ENCODE measurements at regions not wholly inside any gene's neighbourhood (a gene's known extent, or its start where the extent isn't known, plus 50 kb on each side); places are given as distances from the start of the nearest gene placed in this dataset.

GRCh38 chr4:108519911-108520601, 100.3 kb upstream of the RPL34 start:
- no peak overlapping the region for H2BK5ac ChIP-seq (ENCODE audit: low read length)
- H3K4me3 ChIP-seq (ENCODE audit: low read length) = no peak overlapping the region
- H2AK5ac ChIP-seq (ENCODE audit: low read length) = no peak overlapping the region
- no CpG with 5 or more reads among the region's 4 CpGs for WGBS (ENCODE audit: extremely low coverage, insufficient coverage, low lambda C conversion rate)
- H3K9ac ChIP-seq (ENCODE audit: low read length) = no peak overlapping the region
- no peaks in the 10 kb centered on the region for H3K79me1 ChIP-seq (ENCODE audit: low read length)
- no peaks in the 10 kb centered on the region for H3K36me3 ChIP-seq (ENCODE audit: control insufficient read depth, insufficient read depth, low read length)
- H4K5ac ChIP-seq (ENCODE audit: low read length) = no peak overlapping the region
- no peak for DNase-seq
- no peak overlapping the region for H3K27ac ChIP-seq (ENCODE audit: low read depth, low read length)
- no peak overlapping the region for H3K4me2 ChIP-seq (ENCODE audit: low read length)
- H2BK120ac ChIP-seq (ENCODE audit: low read depth, low read length) = no peak overlapping the region
- H3K18ac ChIP-seq (ENCODE audit: low read length) = no peak overlapping the region
- no peak overlapping the region for H3K23ac ChIP-seq (ENCODE audit: low read length)
- H2BK15ac ChIP-seq (replicated peaks; ENCODE audit: low read depth) = no peak overlapping the region
- H3K79me2 ChIP-seq (ENCODE audit: control insufficient read depth, insufficient read depth, low read length) = no peaks in the 10 kb centered on the region
- no peaks in the 10 kb centered on the region for H3K4me1 ChIP-seq (ENCODE audit: control insufficient read depth, low read depth, low read length)
- no peak overlapping the region for H3K4ac ChIP-seq (ENCODE audit: low read depth, low read length)
- H4K8ac ChIP-seq (ENCODE audit: low read depth, low read length) = no peak overlapping the region
- H3K27me3 ChIP-seq (ENCODE audit: insufficient read depth, low read length, poor library complexity) = no peaks in the 10 kb centered on the region
- H3K56ac ChIP-seq (ENCODE audit: low read length) = no peak overlapping the region

- no peak overlapping the region for H3K4me3 ChIP-seq (ENCODE audit: low read length)
- H3K27ac ChIP-seq (ENCODE audit: low read depth, low read length) = no peak overlapping the region
- H4K8ac ChIP-seq (ENCODE audit: low read depth, low read length) = no peak overlapping the region
- H2BK15ac ChIP-seq (replicated peaks; ENCODE audit: low read depth) = no peak overlapping the region
- no peak overlapping the region for H3K56ac ChIP-seq (ENCODE audit: low read length)
- no peaks in the 10 kb centered on the region for H3K27me3 ChIP-seq (ENCODE audit: insufficient read depth, low read length, poor library complexity)
- no peaks in the 10 kb centered on the region for H3K79me1 ChIP-seq (ENCODE audit: low read length)
- H3K18ac ChIP-seq (ENCODE audit: low read length) = no peak overlapping the region
- no peaks in the 10 kb centered on the region for H3K79me2 ChIP-seq (ENCODE audit: control insufficient read depth, insufficient read depth, low read length)
- no peak overlapping the region for H3K23ac ChIP-seq (ENCODE audit: low read length)
- no peak overlapping the region for H2BK5ac ChIP-seq (ENCODE audit: low read length)
- no peaks in the 10 kb centered on the region for H3K36me3 ChIP-seq (ENCODE audit: control insufficient read depth, insufficient read depth, low read length)
- H3K9ac ChIP-seq (ENCODE audit: low read length) = no peak overlapping the region
- H4K5ac ChIP-seq (ENCODE audit: low read length) = no peak overlapping the region
- no peak overlapping the region for H2AK5ac ChIP-seq (ENCODE audit: low read length)
- no peak overlapping the region for H2BK120ac ChIP-seq (ENCODE audit: low read depth, low read length)
- H3K4me1 ChIP-seq (ENCODE audit: control insufficient read depth, low read depth, low read length) = no peaks in the 10 kb centered on the region
- no peak for DNase-seq
- H3K4me2 ChIP-seq (ENCODE audit: low read length) = no peak overlapping the region
- H3K4ac ChIP-seq (ENCODE audit: low read depth, low read length) = no peak overlapping the region
These were observed 101.1 kb upstream of the RPL34 start for GRCh38 chr4:108519208-108519833.

GRCh38 chr4:108512615-108513505, 107.5 kb upstream of the RPL34 start:
- H3K4me2 ChIP-seq (ENCODE audit: low read length) = no peak overlapping the region
- H3K79me2 ChIP-seq (ENCODE audit: control insufficient read depth, insufficient read depth, low read length) = no peaks in the 10 kb centered on the region
- no peaks in the 10 kb centered on the region for H3K27me3 ChIP-seq (ENCODE audit: insufficient read depth, low read length, poor library complexity)
- H2BK5ac ChIP-seq (ENCODE audit: low read length) = no peak overlapping the region
- DNase-seq = peak; percentile 78
- no peak overlapping the region for H2BK15ac ChIP-seq (replicated peaks; ENCODE audit: low read depth)
- no CpG with 5 or more reads among the region's 17 CpGs for WGBS (ENCODE audit: extremely low coverage, insufficient coverage, low lambda C conversion rate)
- H3K56ac ChIP-seq (ENCODE audit: low read length) = no peak overlapping the region
- no peak overlapping the region for H4K8ac ChIP-seq (ENCODE audit: low read depth, low read length)
- no peaks in the 10 kb centered on the region for H3K4me1 ChIP-seq (ENCODE audit: control insufficient read depth, low read depth, low read length)
- no peak overlapping the region for H2BK120ac ChIP-seq (ENCODE audit: low read depth, low read length)
- H3K23ac ChIP-seq (ENCODE audit: low read length) = no peak overlapping the region
- no peak overlapping the region for H3K9ac ChIP-seq (ENCODE audit: low read length)
- no peak overlapping the region for H4K5ac ChIP-seq (ENCODE audit: low read length)
- no peaks in the 10 kb centered on the region for H3K36me3 ChIP-seq (ENCODE audit: control insufficient read depth, insufficient read depth, low read length)
- H3K79me1 ChIP-seq (ENCODE audit: low read length) = no peaks in the 10 kb centered on the region
- H2AK5ac ChIP-seq (ENCODE audit: low read length) = no peak overlapping the region
- no peak overlapping the region for H3K18ac ChIP-seq (ENCODE audit: low read length)
- no peak overlapping the region for H3K4me3 ChIP-seq (ENCODE audit: low read length)
- no peak overlapping the region for H3K27ac ChIP-seq (ENCODE audit: low read depth, low read length)
- no peak overlapping the region for H3K4ac ChIP-seq (ENCODE audit: low read depth, low read length)

GRCh38 chr4:108511618-108512017, 108.8 kb upstream of the RPL34 start:
- DNase-seq = no peak
- no peak overlapping the region for H4K5ac ChIP-seq (ENCODE audit: low read length)
- no peak overlapping the region for H3K9ac ChIP-seq (ENCODE audit: low read length)
- H3K23ac ChIP-seq (ENCODE audit: low read length) = no peak overlapping the region
- no peak overlapping the region for H2AK5ac ChIP-seq (ENCODE audit: low read length)
- no peak overlapping the region for H2BK5ac ChIP-seq (ENCODE audit: low read length)
- no peak overlapping the region for H2BK15ac ChIP-seq (replicated peaks; ENCODE audit: low read depth)
- no peaks in the 10 kb centered on the region for H3K79me2 ChIP-seq (ENCODE audit: control insufficient read depth, insufficient read depth, low read length)
- no peaks in the 10 kb centered on the region for H3K27me3 ChIP-seq (ENCODE audit: insufficient read depth, low read length, poor library complexity)
- no peaks in the 10 kb centered on the region for H3K4me1 ChIP-seq (ENCODE audit: control insufficient read depth, low read depth, low read length)
- WGBS (ENCODE audit: extremely low coverage, insufficient coverage, low lambda C conversion rate) = no CpG with 5 or more reads among the region's 2 CpGs
- no peak overlapping the region for H2BK120ac ChIP-seq (ENCODE audit: low read depth, low read length)
- no peak overlapping the region for H3K18ac ChIP-seq (ENCODE audit: low read length)
- H3K36me3 ChIP-seq (ENCODE audit: control insufficient read depth, insufficient read depth, low read length) = no peaks in the 10 kb centered on the region
- H4K8ac ChIP-seq (ENCODE audit: low read depth, low read length) = no peak overlapping the region
- H3K27ac ChIP-seq (ENCODE audit: low read depth, low read length) = no peak overlapping the region
- no peak overlapping the region for H3K4me2 ChIP-seq (ENCODE audit: low read length)
- no peaks in the 10 kb centered on the region for H3K79me1 ChIP-seq (ENCODE audit: low read length)
- no peak overlapping the region for H3K4ac ChIP-seq (ENCODE audit: low read depth, low read length)
- H3K56ac ChIP-seq (ENCODE audit: low read length) = no peak overlapping the region
- H3K4me3 ChIP-seq (ENCODE audit: low read length) = no peak overlapping the region

GRCh38 chr4:108502356-108502755, 118.0 kb upstream of the RPL34 start:
- H3K18ac ChIP-seq (ENCODE audit: low read length) = no peak overlapping the region
- H3K9ac ChIP-seq (ENCODE audit: low read length) = no peak overlapping the region
- no peaks in the 10 kb centered on the region for H3K79me2 ChIP-seq (ENCODE audit: control insufficient read depth, insufficient read depth, low read length)
- H3K4me2 ChIP-seq (ENCODE audit: low read length) = no peak overlapping the region
- H3K27ac ChIP-seq (ENCODE audit: low read depth, low read length) = no peak overlapping the region
- no peak overlapping the region for H2AK5ac ChIP-seq (ENCODE audit: low read length)
- no peak overlapping the region for H3K23ac ChIP-seq (ENCODE audit: low read length)
- H3K79me1 ChIP-seq (ENCODE audit: low read length) = no peaks in the 10 kb centered on the region
- H3K4me3 ChIP-seq (ENCODE audit: low read length) = no peak overlapping the region
- no peaks in the 10 kb centered on the region for H3K27me3 ChIP-seq (ENCODE audit: insufficient read depth, low read length, poor library complexity)
- no peak overlapping the region for H4K8ac ChIP-seq (ENCODE audit: low read depth, low read length)
- no peak overlapping the region for H4K5ac ChIP-seq (ENCODE audit: low read length)
- no peak overlapping the region for H2BK5ac ChIP-seq (ENCODE audit: low read length)
- no peak overlapping the region for H2BK15ac ChIP-seq (replicated peaks; ENCODE audit: low read depth)
- no peaks in the 10 kb centered on the region for H3K4me1 ChIP-seq (ENCODE audit: control insufficient read depth, low read depth, low read length)
- H3K56ac ChIP-seq (ENCODE audit: low read length) = no peak overlapping the region
- no peaks in the 10 kb centered on the region for H3K36me3 ChIP-seq (ENCODE audit: control insufficient read depth, insufficient read depth, low read length)
- H2BK120ac ChIP-seq (ENCODE audit: low read depth, low read length) = no peak overlapping the region
- DNase-seq = no peak
- WGBS (ENCODE audit: extremely low coverage, insufficient coverage, low lambda C conversion rate) = no CpG with 5 or more reads among the region's 2 CpGs
- H3K4ac ChIP-seq (ENCODE audit: low read depth, low read length) = no peak overlapping the region
